ENCODE measurements at regions not wholly inside any gene's neighbourhood (a gene's known extent, or its start where the extent isn't known, plus 50 kb on each side); places are given as distances from the start of the nearest gene placed in this dataset.

GRCh38 chr6:21522143-21522747 is 71.3 kb upstream of the SOX4 start:
- DNase-seq (ENCODE audit: low read depth), result no peak

GRCh38 chr6:21522797-21523456 is 70.6 kb upstream of the SOX4 start:
- DNase-seq (ENCODE audit: low read depth), result no peak

GRCh38 chr6:21523652-21524051 is 69.9 kb upstream of the SOX4 start:
- no peak for DNase-seq (ENCODE audit: low read depth)

GRCh38 chr6:21524201-21524600 is 69.3 kb upstream of the SOX4 start:
- DNase-seq (ENCODE audit: low read depth), result no peak

- no peak for DNase-seq (ENCODE audit: low read depth)
Observed at GRCh38 chr6:21526974-21527373, 66.6 kb upstream of the SOX4 start.

GRCh38 chr6:21527731-21528130 is 65.8 kb upstream of the SOX4 start:
- no peak for DNase-seq (ENCODE audit: low read depth)

- no peak for DNase-seq (ENCODE audit: low read depth)
Observed at GRCh38 chr6:21529431-21529830, 64.1 kb upstream of the SOX4 start.

GRCh38 chr6:21531393-21531792 is 62.2 kb upstream of the SOX4 start:
- no peak for DNase-seq (ENCODE audit: low read depth)

GRCh38 chr6:21533678-21534077 is 59.9 kb upstream of the SOX4 start:
- no peak for DNase-seq (ENCODE audit: low read depth)

- no peak for DNase-seq (ENCODE audit: low read depth)
Observed at GRCh38 chr6:21536280-21536766, 57.2 kb upstream of the SOX4 start.

- DNase-seq (ENCODE audit: low read depth), result no peak
Observed at GRCh38 chr6:21537637-21538036, 55.9 kb upstream of the SOX4 start.

- DNase-seq (ENCODE audit: low read depth), result no peak
Observed at GRCh38 chr6:21538186-21538798, 55.3 kb upstream of the SOX4 start.

- DNase-seq (ENCODE audit: low read depth), result no peak
Observed at GRCh38 chr6:21539621-21540100, 53.9 kb upstream of the SOX4 start.

All from fibroblast of gingiva (primary cell).